CD14-positive monocyte (primary cell): ENCODE measurements at regions not wholly inside any gene's neighbourhood (a gene's known extent, or its start where the extent isn't known, plus 50 kb on each side); places are given as distances from the start of the nearest gene placed in this dataset.

Experiments
- DNase-seq, 3 donors: peaks; one replicate each; pipeline ENCODE4 v3.0.0-alpha.2; 2011 to 2022
- H2AFZ ChIP-seq: 2 replicates; pipeline ENCODE4 v1.6.0; 2012; ENCODE audit warnings: mild to moderate bottlenecking, low read depth, low read length, inconsistent platforms; ENCODE audit not compliant: insufficient read depth, poor library complexity, severe bottlenecking
- H3K27ac ChIP-seq, 2 donors: 1 replicate in 1 of 2; 2 replicates in 1 of 2; pipeline ENCODE4 v1.5.1; 2012 to 2013; ENCODE audit warnings: low read length in 2 of 2, control low read depth in 1 of 2, inconsistent platforms in 1 of 2, low read depth in 1 of 2, mild to moderate bottlenecking in 1 of 2
- H3K27me3 ChIP-seq, 2 donors: one replicate each; pipeline versions ENCODE4 v1.6.0 to v1.6.1; 2011 to 2013; ENCODE audit warnings: low read length in 2 of 2; ENCODE audit not compliant: control insufficient read depth in 2 of 2, insufficient read depth in 2 of 2
- H3K36me3 ChIP-seq, 2 donors: replicated peaks in 1 of 2; 1 replicate in 1 of 2; 2 replicates in 1 of 2; pipeline versions ENCODE4 v1.5.1 to v1.6.1; 2012 to 2013; ENCODE audit warnings: low read length in 2 of 2, control low read depth in 1 of 2, inconsistent platforms in 1 of 2, mild to moderate bottlenecking in 1 of 2; ENCODE audit not compliant: insufficient read depth in 2 of 2, control insufficient read depth in 1 of 2
- H3K4me1 ChIP-seq, 2 donors: 1 replicate in 1 of 2; 2 replicates in 1 of 2; pipeline versions ENCODE4 v1.5.1 to v1.6.1; 2012 to 2013; ENCODE audit warnings: low read length in 2 of 2, control low read depth in 1 of 2, inconsistent platforms in 1 of 2, mild to moderate bottlenecking in 1 of 2, moderate library complexity in 1 of 2; ENCODE audit not compliant: insufficient read depth in 2 of 2, control insufficient read depth in 1 of 2
- H3K4me2 ChIP-seq: replicated peaks from 2 replicates; pipeline ENCODE3; 2012; ENCODE audit warnings: low read length, moderate library complexity, mild to moderate bottlenecking; ENCODE audit not compliant: poor library complexity, severe bottlenecking; ENCODE audit errors: extremely low read depth
- H3K4me3 ChIP-seq, 3 experiments: fragments of 200-600 bp in 1 of 3; sonication (generic) in 1 of 3; replicated peaks in 1 of 3; 1 replicate in 2 of 3; 2 replicates in 1 of 3; pipeline ENCODE4 v1.5.1; 2011 to 2013; ENCODE audit warnings: low read length in 3 of 3, mild to moderate bottlenecking in 3 of 3, control low read depth in 2 of 3, low read depth in 2 of 3, inconsistent platforms in 1 of 3, moderate library complexity in 1 of 3
- H3K79me2 ChIP-seq: 2 replicates; pipeline ENCODE4 v1.6.0; 2012; ENCODE audit warnings: mild to moderate bottlenecking, control low read depth, inconsistent platforms, low read length, moderate library complexity; ENCODE audit not compliant: insufficient read depth
- H3K9ac ChIP-seq: 2 replicates; pipeline ENCODE4 v1.6.0; 2017; ENCODE audit warnings: low read length, mild to moderate bottlenecking; ENCODE audit not compliant: insufficient read depth, poor library complexity, severe bottlenecking
- H3K9me3 ChIP-seq, 2 donors: replicated peaks in 1 of 2; 1 replicate in 1 of 2; 2 replicates in 1 of 2; pipeline versions ENCODE4 v1.5.1 to v1.6.1; 2012 to 2013; ENCODE audit warnings: low read length in 2 of 2, control low read depth in 1 of 2; ENCODE audit not compliant: control insufficient read depth in 1 of 2, insufficient read depth in 1 of 2
- H4K20me1 ChIP-seq: 2 replicates; pipeline ENCODE4 v1.6.0; 2012; ENCODE audit warnings: mild to moderate bottlenecking, low read length, control low read depth, moderate library complexity; ENCODE audit not compliant: insufficient read depth
- H3K27ac Mint-ChIP-seq, 7 donors: one replicate each; pipeline ENCODE4 v1.8.0; 2020; ENCODE audit warnings: mild to moderate bottlenecking in 7 of 7, mixed read lengths in 7 of 7, moderate library complexity in 6 of 7, inconsistent platforms in 2 of 7
- H3K27me3 Mint-ChIP-seq, 3 donors: one replicate each; pipeline ENCODE4 v1.8.0; 2021 to 2022; ENCODE audit warnings: low read depth in 3 of 3, mild to moderate bottlenecking in 3 of 3, mixed read lengths in 3 of 3, moderate library complexity in 3 of 3, inconsistent platforms in 1 of 3
- H3K36me3 Mint-ChIP-seq, 2 donors: one replicate each; pipeline ENCODE4 v1.8.0; 2020; ENCODE audit warnings: mixed read lengths in 2 of 2, inconsistent platforms in 1 of 2, mild to moderate bottlenecking in 1 of 2
- H3K4me1 Mint-ChIP-seq: one replicate; pipeline ENCODE4 v1.8.0; 2020; ENCODE audit warnings: mild to moderate bottlenecking, mixed read lengths
- H3K4me3 Mint-ChIP-seq, 2 donors: one replicate each; pipeline ENCODE4 v1.8.0; 2020; ENCODE audit warnings: mild to moderate bottlenecking in 2 of 2, mixed read lengths in 2 of 2, moderate library complexity in 1 of 2
- H3K9me3 Mint-ChIP-seq, 7 donors: one replicate each; pipeline ENCODE4 v1.8.0; 2020 to 2022; ENCODE audit warnings: mixed read lengths in 7 of 7, mild to moderate bottlenecking in 6 of 7, moderate library complexity in 6 of 7, inconsistent platforms in 2 of 7
- CTCF ChIP-seq: fragments of 200-600 bp; IDR thresholded peaks from one replicate; pipeline ENCODE4 v1.8.0; 2022; ENCODE audit warnings: antibody characterized with exemption, mild to moderate bottlenecking
- WGBS: methylation state at CpG from one replicate; pipeline ENCODE4 v1.1.5; 2013; ENCODE audit warnings: missing lambda C conversion rate; ENCODE audit not compliant: insufficient coverage; 5-methylcytosine and 5-hydroxymethylcytosine counted together
- intact Hi-C, 2 donors: fragments of 100-400 bp; cut with micrococcal nuclease; formaldehyde crosslinking; loops; one replicate each; pipeline versions ENCODE4 v1.15.0 to v1.15.1; 2023

GRCh38 chr5:39934830-39935229, 510.1 kb upstream of the DAB2 start:
- no peaks in the 10 kb centered on the region for H4K20me1 ChIP-seq
- H3K4me3 Mint-ChIP-seq: no peak overlapping the region

GRCh38 chr5:39933061-39933460, 508.3 kb upstream of the DAB2 start:
- peaks cover 0 to 7% (median 3%) of the 10 kb centered on the region in 7 donors for H3K9me3 Mint-ChIP-seq
- no peak overlapping the region for H3K4me3 Mint-ChIP-seq
- H3K9me3 ChIP-seq: peaks cover 0 to under 1% of the 10 kb centered on the region in 2 donors
- no peak for TF ChIP-seq CTCF
- no peaks in the 10 kb centered on the region for H3K36me3 ChIP-seq
- no peak for DNase-seq
- H3K27ac ChIP-seq: no peak overlapping the region
- no peaks in the 10 kb centered on the region for H4K20me1 ChIP-seq
- H3K4me1 Mint-ChIP-seq: no peaks in the 10 kb centered on the region
- peaks cover 0 to 2% (median 0%) of the 10 kb centered on the region in 3 donors for H3K27me3 Mint-ChIP-seq
- no peak overlapping the region for H3K27ac Mint-ChIP-seq
- H3K4me1 ChIP-seq: no peaks in the 10 kb centered on the region
- H3K79me2 ChIP-seq: no peaks in the 10 kb centered on the region
- peaks cover 0 to 2% of the 10 kb centered on the region in 2 donors for H3K27me3 ChIP-seq
- H3K9ac ChIP-seq: no peak overlapping the region
- no peak overlapping the region for H3K4me2 ChIP-seq
- H3K4me3 ChIP-seq: no peak overlapping the region
- no peaks in the 10 kb centered on the region for H3K36me3 Mint-ChIP-seq
- intact Hi-C loops: no loop called here
- H2AFZ ChIP-seq: no peak overlapping the region
- WGBS: no CpG with 5 or more reads among the region's 1 CpG

More at GRCh38 chr5:39934830-39935229, 510.1 kb upstream of the DAB2 start:
- Mint-ChIP-seq H3K27me3 (peaks cover 0 to 2% (median 2%) of the 10 kb centered on the region in 3 donors), H3K27ac (no peak overlapping the region), H3K36me3 (no peaks in the 10 kb centered on the region), H3K4me1 (no peaks in the 10 kb centered on the region), H3K9me3 (peaks cover 2 to 12% (median 8%) of the 10 kb centered on the region in 7 donors)
- Histone ChIP-seq H3K9ac (no peak overlapping the region), H3K4me1 (no peaks in the 10 kb centered on the region), H2AFZ (no peak overlapping the region), H3K4me2 (no peak overlapping the region), H3K4me3 (no peak overlapping the region), H3K79me2 (no peaks in the 10 kb centered on the region), H3K36me3 (no peaks in the 10 kb centered on the region), H3K27ac (no peak overlapping the region), H3K9me3 (peaks cover 0 to 7% of the 10 kb centered on the region in 2 donors), H3K27me3 (peaks cover 0 to 2% of the 10 kb centered on the region in 2 donors)
- intact Hi-C loops: no loop called here
- no peak for DNase-seq
- WGBS: no CpG with 5 or more reads among the region's 1 CpG
- TF ChIP-seq CTCF: no peak
